H1 (cell line): ENCODE measurements at regions not wholly inside any gene's neighbourhood (a gene's known extent, or its start where the extent isn't known, plus 50 kb on each side); places are given as distances from the start of the nearest gene placed in this dataset.

Experiments used
- CTCF ChIA-PET: fragments of 300-600 bp; sonication (Branson Sonifier 250); formaldehyde crosslinking; loops from one replicate; lab custom pipeline; 2021; ENCODE audit not compliant: partially characterized antibody; lab: Charles Lee
- POLR2A ChIA-PET: fragments of 300-600 bp; sonication (Branson Sonifier 250); formaldehyde crosslinking; loops from one replicate; lab custom pipeline; 2021; ENCODE audit warnings: inconsistent platforms; ENCODE audit not compliant: partially characterized antibody; lab: Charles Lee
- DNase-seq, 2 experiments: peaks; one replicate each; pipeline versions ENCODE4 v3.0.0 to v3.0.0-alpha.2; 2010 to 2022; ENCODE audit warnings: low spot score in 2 of 2, low read depth in 1 of 2, mixed read lengths in 1 of 2
- FAIRE-seq: peaks from 2 replicates; lab custom pipeline; 2011; peaks lifted over from hg19 to GRCh38; lab: Jason Lieb, UNC
- H2AFZ ChIP-seq: 2 replicates; pipeline ENCODE4 v1.8.1; 2012; ENCODE audit warnings: low read length, inconsistent platforms
- H2AK5ac ChIP-seq: 2 replicates; pipeline ENCODE4 v1.6.1; 2013; ENCODE audit warnings: low read depth, low read length
- H2BK120ac ChIP-seq: replicated peaks from 2 replicates; pipeline ENCODE3; 2013; ENCODE audit warnings: low read depth, low read length, inconsistent platforms
- H2BK12ac ChIP-seq: 2 replicates; pipeline ENCODE4 v1.6.1; 2013; ENCODE audit warnings: low read depth, low read length
- H2BK15ac ChIP-seq: 2 replicates; pipeline ENCODE4 v1.6.1; 2013; ENCODE audit warnings: low read length
- H2BK20ac ChIP-seq: 2 replicates; pipeline ENCODE4 v1.6.1; 2013; ENCODE audit warnings: low read length
- H2BK5ac ChIP-seq: 2 replicates; pipeline ENCODE4 v1.6.1; 2013; ENCODE audit warnings: low read depth, low read length
- H3K14ac ChIP-seq: 2 replicates; pipeline ENCODE4 v1.6.1; 2013; ENCODE audit warnings: inconsistent platforms; ENCODE audit not compliant: insufficient read length
- H3K18ac ChIP-seq: 2 replicates; pipeline ENCODE4 v1.6.1; 2013; ENCODE audit warnings: low read length; ENCODE audit errors: extremely low read depth
- H3K23ac ChIP-seq: 2 replicates; pipeline ENCODE4 v1.6.1; 2013; ENCODE audit warnings: inconsistent platforms; ENCODE audit not compliant: insufficient read length
- H3K23me2 ChIP-seq: 2 replicates; pipeline ENCODE4 v1.6.1; 2013; ENCODE audit warnings: low read depth, low read length
- H3K27ac ChIP-seq: 2 replicates; pipeline ENCODE4 v1.6.1; 2011; ENCODE audit warnings: low read depth, low read length, inconsistent platforms
- H3K27me3 ChIP-seq, 4 experiments: replicated peaks in 1 of 4; 1 replicate in 1 of 4; 2 replicates in 3 of 4; pipeline versions ENCODE4 v1.6.1 to v1.8.1; 2011 to 2013; ENCODE audit warnings: low read length in 3 of 4, mild to moderate bottlenecking in 3 of 4, inconsistent platforms in 2 of 4, mixed read lengths in 2 of 4, moderate library complexity in 1 of 4; ENCODE audit not compliant: control insufficient read depth in 3 of 4, insufficient read depth in 3 of 4; ENCODE audit errors: extremely low read depth in 1 of 4
- H3K36me3 ChIP-seq, 4 experiments: 2 replicates each; pipeline versions ENCODE4 v1.6.1 to v1.8.1; 2011 to 2013; ENCODE audit warnings: mild to moderate bottlenecking in 4 of 4, low read length in 3 of 4, moderate library complexity in 2 of 4, control low read depth in 1 of 4, inconsistent platforms in 1 of 4; ENCODE audit not compliant: insufficient read depth in 4 of 4, control insufficient read depth in 2 of 4
- H3K4ac ChIP-seq: replicated peaks from 2 replicates; pipeline ENCODE3; 2013; ENCODE audit warnings: low read length, low read depth, mixed read lengths, inconsistent platforms; ENCODE audit not compliant: insufficient read length
- H3K4me1 ChIP-seq, 4 experiments: replicated peaks in 1 of 4; 1 replicate in 1 of 4; 2 replicates in 3 of 4; pipeline versions ENCODE4 v1.6.1 to v1.8.1; 2011 to 2013; ENCODE audit warnings: low read length in 3 of 4, inconsistent platforms in 2 of 4, mixed read lengths in 1 of 4; ENCODE audit not compliant: insufficient read depth in 4 of 4, control insufficient read depth in 3 of 4
- H3K4me2 ChIP-seq, 2 experiments: 2 replicates each; pipeline versions ENCODE4 v1.6.1 to v1.8.1; 2011 to 2013; ENCODE audit warnings: low read depth in 2 of 2, low read length in 2 of 2, control low read depth in 1 of 2, inconsistent platforms in 1 of 2, mild to moderate bottlenecking in 1 of 2; ENCODE audit not compliant: insufficient read depth in 1 of 2
- H3K4me3 ChIP-seq, 4 experiments: fragments of 200-600, 300-600 bp in 1 of 4; sonication (generic), shearing (Covaris generic), sonication (Bioruptor Twin) in 1 of 4; 2 replicates each; pipeline versions ENCODE4 v1.5.1 to v1.8.1; 2011 to 2016; ENCODE audit warnings: low read length in 4 of 4, low read depth in 3 of 4, control low read depth in 2 of 4, inconsistent platforms in 2 of 4, mild to moderate bottlenecking in 2 of 4, mixed read lengths in 1 of 4, moderate library complexity in 1 of 4; ENCODE audit not compliant: insufficient read depth in 2 of 4; ENCODE audit errors: extremely low read depth in 1 of 4
- H3K56ac ChIP-seq: replicated peaks from 2 replicates; pipeline ENCODE3; 2013; ENCODE audit warnings: low read depth, mild to moderate bottlenecking, mixed read lengths, low read length, inconsistent platforms; ENCODE audit not compliant: insufficient read length
- H3K79me1 ChIP-seq: 2 replicates; pipeline ENCODE4 v1.6.1; 2013; ENCODE audit warnings: low read depth, low read length, control low read depth
- H3K79me2 ChIP-seq, 2 experiments: 2 replicates each; pipeline versions ENCODE4 v1.6.1 to v1.8.1; 2012 to 2013; ENCODE audit warnings: low read length in 2 of 2, mild to moderate bottlenecking in 2 of 2, inconsistent platforms in 1 of 2; ENCODE audit not compliant: insufficient read depth in 2 of 2, control insufficient read depth in 1 of 2
- H3K9ac ChIP-seq, 4 experiments: replicated peaks in 1 of 4; 1 replicate in 1 of 4; 2 replicates in 3 of 4; pipeline versions ENCODE4 v1.6.1 to v1.8.1; 2011 to 2013; ENCODE audit warnings: low read depth in 3 of 4, low read length in 3 of 4, control low read depth in 2 of 4, mild to moderate bottlenecking in 2 of 4, moderate library complexity in 2 of 4, inconsistent platforms in 1 of 4; ENCODE audit errors: extremely low read depth in 1 of 4
- H3K9me3 ChIP-seq, 2 experiments: 2 replicates each; pipeline versions ENCODE4 v1.6.1 to v1.8.1; 2012 to 2013; ENCODE audit warnings: mild to moderate bottlenecking in 2 of 2, moderate library complexity in 2 of 2, control low read depth in 1 of 2, inconsistent platforms in 1 of 2, low read depth in 1 of 2, low read length in 1 of 2, mixed read lengths in 1 of 2; ENCODE audit not compliant: insufficient read depth in 2 of 2
- H4K20me1 ChIP-seq, 2 experiments: replicated peaks in 1 of 2; 2 replicates each; pipeline versions ENCODE3 to v1.8.1; 2011 to 2013; ENCODE audit warnings: inconsistent platforms in 2 of 2, low read length in 2 of 2, mild to moderate bottlenecking in 1 of 2; ENCODE audit not compliant: insufficient read depth in 2 of 2, control insufficient read depth in 1 of 2
- H4K5ac ChIP-seq: 2 replicates; pipeline ENCODE4 v1.6.1; 2013; ENCODE audit warnings: low read length, low read depth, mixed read lengths, inconsistent platforms; ENCODE audit not compliant: insufficient read length
- H4K8ac ChIP-seq: 2 replicates; pipeline ENCODE4 v1.8.0; 2013; ENCODE audit warnings: mild to moderate bottlenecking, moderate library complexity, low read length, inconsistent platforms; ENCODE audit not compliant: insufficient read depth; ENCODE audit errors: extremely low read depth
- H4K91ac ChIP-seq: replicated peaks from 2 replicates; pipeline ENCODE3; 2013; ENCODE audit warnings: low read length, mixed read lengths, inconsistent platforms; ENCODE audit not compliant: insufficient read length
- ASH2L ChIP-seq: fragments of 200-600, 300-600 bp; sonication (generic); IDR thresholded peaks from one replicate; pipeline ENCODE4 v1.7.1; 2017; ENCODE audit warnings: low read length
- CBX8 ChIP-seq: fragments of 300-800, 300-1000 bp; sonication (generic); IDR thresholded peaks from 2 replicates; pipeline ENCODE4 v1.7.1; 2016; ENCODE audit warnings: low read depth, low read length, borderline replicate concordance
- CHD2 ChIP-seq: IDR thresholded peaks from 2 replicates; pipeline ENCODE4 v1.6.1; 2012; ENCODE audit warnings: low read length, improper control_type of control experiment
- EP300 ChIP-seq, 2 experiments: IDR thresholded peaks; 1 replicate in 1 of 2; 2 replicates in 1 of 2; pipeline ENCODE4 v1.6.1; 2011 to 2012; ENCODE audit warnings: low read depth in 2 of 2, low read length in 2 of 2, mild to moderate bottlenecking in 2 of 2, borderline replicate concordance in 1 of 2, inconsistent platforms in 1 of 2, moderate library complexity in 1 of 2
- FOSL1 ChIP-seq: IDR thresholded peaks from 2 replicates; pipeline ENCODE4 v1.6.1; 2011; ENCODE audit warnings: mild to moderate bottlenecking, low read depth, low read length, moderate library complexity; ENCODE audit not compliant: insufficient read depth
- GTF2F1 ChIP-seq: IDR thresholded peaks from 2 replicates; pipeline ENCODE4 v1.6.1; 2012; ENCODE audit warnings: low read depth, low read length, improper control_type of control experiment, borderline replicate concordance
- PHF8 ChIP-seq: fragments of 200-600 bp; sonication (generic); conservative IDR thresholded peaks from 2 replicates; pipeline ENCODE4 v1.7.1; 2012; ENCODE audit warnings: low read depth, mild to moderate bottlenecking, inconsistent platforms, low read length, moderate library complexity
- POLR2AphosphoS5 ChIP-seq: IDR thresholded peaks from 2 replicates; pipeline ENCODE4 v1.6.1; 2011; ENCODE audit warnings: low read depth, low read length
- POU5F1 ChIP-seq: IDR thresholded peaks from 2 replicates; pipeline ENCODE4 v1.6.1; 2011; ENCODE audit warnings: low read depth, mild to moderate bottlenecking, low read length, moderate library complexity
- RXRA ChIP-seq: IDR thresholded peaks from 2 replicates; pipeline ENCODE4 v1.6.1; 2011; ENCODE audit warnings: low read depth, mild to moderate bottlenecking, low read length, moderate library complexity; ENCODE audit not compliant: insufficient read depth
- SP4 ChIP-seq: IDR thresholded peaks from 2 replicates; pipeline ENCODE4 v1.6.1; 2012; ENCODE audit warnings: low read length, inconsistent platforms
- TBP ChIP-seq: IDR thresholded peaks from 2 replicates; pipeline ENCODE4 v1.6.1; 2011; ENCODE audit warnings: low read depth, low read length, improper control_type of control experiment
- TEAD4 ChIP-seq: IDR thresholded peaks from 2 replicates; pipeline ENCODE4 v1.6.1; 2012; ENCODE audit warnings: low read depth, low read length, inconsistent platforms, mixed read lengths

GRCh38 chr2:217417536-217417935, 557.7 kb upstream of the TNP1 start:
- H4K20me1 ChIP-seq = no peaks in the 10 kb centered on the region

More at GRCh38 chr2:217417536-217417935, 557.7 kb upstream of the TNP1 start:
- Histone ChIP-seq H2BK120ac (no peak overlapping the region), H3K27ac (no peak overlapping the region), H4K5ac (no peak overlapping the region), H4K91ac (no peak overlapping the region), H3K4me2 (no peak overlapping the region), H3K23ac (no peak overlapping the region), H3K79me1 (no peaks in the 10 kb centered on the region), H3K4me3 (no peak overlapping the region), H2BK5ac (no peak overlapping the region), H3K4ac (no peak overlapping the region), H2BK20ac (no peak overlapping the region), H2BK15ac (no peak overlapping the region), H3K4me1 (no peaks in the 10 kb centered on the region), H3K56ac (no peak overlapping the region), H4K8ac (no peak overlapping the region), H2AFZ (no peak overlapping the region), H3K79me2 (no peaks in the 10 kb centered on the region), H3K14ac (no peak overlapping the region), H2BK12ac (no peak overlapping the region), H3K27me3 (no peaks in the 10 kb centered on the region), H3K18ac (no peak overlapping the region), H3K9me3 (no peaks in the 10 kb centered on the region), H3K23me2 (no peaks in the 10 kb centered on the region), H3K36me3 (no peaks in the 10 kb centered on the region), H3K9ac (no peak overlapping the region), H2AK5ac (no peak overlapping the region)
- TF ChIP-seq POLR2AphosphoS5 (no peak), PHF8 (no peak), POU5F1 (no peak), FOSL1 (no peak), ASH2L (no peak), CBX8 (no peak), GTF2F1 (no peak), CHD2 (no peak), TEAD4 (no peak), SP4 (no peak), TBP (no peak), RXRA (no peak), EP300 (IDR thresholded peaks at IDR 0.05; ENCODE audit: borderline replicate concordance in 1 of 2, low read depth in 2 of 2, low read length in 2 of 2) (no peak)
- FAIRE-seq = no peak
- CTCF ChIA-PET = interaction anchor here (0.7 to 1.3 kb wide), 2 partner anchors 13 to 21 kb away, joined by 3 read pairs; no protein-coding TSS in a partner anchor
- no peak for DNase-seq
- POLR2A ChIA-PET = no interaction called here
